Thymus (tissue), 11 donors: ENCODE measurements at regions not wholly inside any gene's neighbourhood (a gene's known extent, or its start where the extent isn't known, plus 50 kb on each side); places are given as distances from the start of the nearest gene placed in this dataset.
"Not testable (repeated sequence)": the region's sequence is repeated elsewhere in the genome, so short reads cannot be mapped to it uniquely, and the experiment has no call there.

Experiments used
- DNase-seq, 9 donors: peaks; one replicate each; pipeline ENCODE4 v3.0.0-alpha.2; 2013; ENCODE audit warnings: low spot score in 9 of 9, low read depth in 6 of 9, missing footprints in 1 of 9
- H3K27ac ChIP-seq, 2 donors: one replicate each; pipeline ENCODE4 v1.5.1; 2013; ENCODE audit warnings: control low read depth in 1 of 2, low read depth in 1 of 2, low read length in 1 of 2, mild to moderate bottlenecking in 1 of 2, moderate library complexity in 1 of 2
- H3K27me3 ChIP-seq, 2 donors: one replicate each; pipeline ENCODE4 v1.5.1; 2013; ENCODE audit warnings: low read length in 1 of 2; ENCODE audit not compliant: control insufficient read depth in 2 of 2, insufficient read depth in 1 of 2
- H3K36me3 ChIP-seq, 2 donors: one replicate each; pipeline ENCODE4 v1.5.1; 2013; ENCODE audit warnings: low read length in 1 of 2, mild to moderate bottlenecking in 1 of 2, moderate library complexity in 1 of 2; ENCODE audit not compliant: control insufficient read depth in 2 of 2, insufficient read depth in 2 of 2
- H3K4me1 ChIP-seq, 2 donors: one replicate each; pipeline ENCODE4 v1.5.1; 2013; ENCODE audit warnings: low read length in 2 of 2; ENCODE audit not compliant: control insufficient read depth in 2 of 2, insufficient read depth in 2 of 2
- H3K4me3 ChIP-seq, 2 donors: one replicate each; pipeline ENCODE4 v1.5.1; 2013; ENCODE audit warnings: low read length in 2 of 2, control low read depth in 1 of 2, mild to moderate bottlenecking in 1 of 2
- H3K9me3 ChIP-seq, 2 donors: one replicate each; pipeline ENCODE4 v1.5.1; 2013; ENCODE audit warnings: low read length in 1 of 2, mild to moderate bottlenecking in 1 of 2; ENCODE audit not compliant: control insufficient read depth in 2 of 2, insufficient read depth in 1 of 2
- WGBS: extraction: QIAGEN DNeasy Blood & Tissue Kit; methylation state at CpG from one replicate; pipeline ENCODE4 v1.1.7; 2013; 5-methylcytosine and 5-hydroxymethylcytosine counted together
- donor health status: healthy.

- 94% methylated on average over 4 of the region's 4 CpGs for WGBS
- H3K36me3 ChIP-seq: no peaks in the 10 kb centered on the region
These were observed 173.1 kb downstream of the FHIP1A start for GRCh38 chr4:151582098-151582497.

GRCh38 chr4:151583157-151583914, 174.4 kb downstream of the FHIP1A start:
- Histone ChIP-seq H3K27me3 (no peaks in the 10 kb centered on the region), H3K27ac (no peak overlapping the region), H3K9me3 (no peaks in the 10 kb centered on the region), H3K4me1 (no peaks in the 10 kb centered on the region), H3K36me3 (no peaks in the 10 kb centered on the region), H3K4me3 (no peak overlapping the region)
- 93% methylated on average over 4 of the region's 4 CpGs for WGBS
- DNase-seq: no peak

More at GRCh38 chr4:151582098-151582497, 173.1 kb downstream of the FHIP1A start:
- no peak for DNase-seq
- no peaks in the 10 kb centered on the region for H3K9me3 ChIP-seq
- H3K4me3 ChIP-seq: no peak overlapping the region
- H3K27me3 ChIP-seq: no peaks in the 10 kb centered on the region
- no peaks in the 10 kb centered on the region for H3K4me1 ChIP-seq
- no peak overlapping the region for H3K27ac ChIP-seq

DNA sequence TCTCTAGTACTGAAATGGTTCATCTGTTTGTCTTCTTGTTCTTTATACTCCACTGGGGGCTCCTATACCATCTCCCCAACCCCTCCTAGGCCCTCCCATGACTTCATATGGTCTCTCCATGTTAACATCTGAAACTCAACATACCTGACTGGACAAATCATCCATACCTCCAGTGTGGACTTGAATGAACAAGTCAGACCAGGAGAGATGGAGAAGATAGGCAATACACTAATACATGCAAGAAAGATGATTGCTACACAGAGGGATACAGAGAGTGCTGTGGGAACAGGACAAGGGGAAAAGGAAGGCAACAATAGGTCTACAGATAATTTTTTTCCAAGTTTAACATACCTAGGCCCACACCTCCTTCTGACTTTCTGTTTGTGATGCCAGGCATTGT, 175.1 kb downstream of the FHIP1A start:
- Histone ChIP-seq H3K9me3 (no peaks in the 10 kb centered on the region), H3K4me1 (no peaks in the 10 kb centered on the region), H3K27ac (no peak overlapping the region), H3K27me3 (no peaks in the 10 kb centered on the region), H3K4me3 (no peak overlapping the region), H3K36me3 (no peaks in the 10 kb centered on the region)
- no peak for DNase-seq

DNA sequence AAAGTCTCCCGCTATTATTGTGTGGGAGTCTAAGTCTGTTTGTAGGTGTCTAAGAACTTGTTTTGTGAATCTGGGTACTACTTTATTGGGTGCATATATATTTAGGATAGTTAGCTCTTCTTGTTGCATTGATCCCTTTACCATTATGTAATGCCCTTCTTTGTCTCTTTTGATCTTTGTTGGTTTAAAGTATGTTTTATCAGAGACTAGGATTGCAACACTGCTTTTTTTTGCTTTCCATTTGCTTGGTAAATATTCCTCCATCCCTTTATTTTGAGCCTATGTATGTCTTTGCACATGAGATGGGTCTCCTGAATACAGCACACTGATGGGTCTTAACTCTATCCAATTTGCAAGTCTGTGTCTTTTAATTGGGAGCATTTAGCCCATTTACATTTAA, 165.2 kb downstream of the GATB start:
- not testable (repeated sequence) for H3K4me3 ChIP-seq, H3K27me3 ChIP-seq, H3K36me3 ChIP-seq, H3K4me1 ChIP-seq, H3K9me3 ChIP-seq, DNase-seq, H3K27ac ChIP-seq
- WGBS: 98% methylated on average over 1 of the region's 1 CpG

DNA sequence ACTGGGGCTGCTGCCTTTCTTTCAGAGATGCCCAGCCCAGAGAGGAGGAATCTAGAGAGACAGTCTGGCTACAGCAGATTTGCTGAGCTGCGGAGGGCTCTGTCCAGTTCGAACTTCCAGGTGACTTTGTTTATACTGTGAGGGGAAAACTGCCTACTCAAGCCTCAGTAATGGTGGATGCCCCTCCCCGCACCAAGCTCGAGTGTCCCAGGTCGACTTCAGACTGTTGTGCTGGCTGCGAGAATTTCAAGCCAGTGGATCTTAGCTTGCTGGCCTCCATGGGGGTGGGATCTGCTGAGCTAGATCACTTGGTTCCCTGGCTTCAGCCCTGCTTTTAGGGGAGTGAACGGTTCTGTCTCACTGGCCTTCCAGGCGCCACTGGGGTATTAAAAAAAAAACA, 163.1 kb downstream of the GATB start:
- not testable (repeated sequence) for H3K4me1 ChIP-seq, H3K36me3 ChIP-seq, H3K4me3 ChIP-seq, H3K9me3 ChIP-seq, H3K27me3 ChIP-seq, DNase-seq, H3K27ac ChIP-seq
- 88% methylated on average over 8 of the region's 8 CpGs for whole genome bisulfite sequencing

DNA sequence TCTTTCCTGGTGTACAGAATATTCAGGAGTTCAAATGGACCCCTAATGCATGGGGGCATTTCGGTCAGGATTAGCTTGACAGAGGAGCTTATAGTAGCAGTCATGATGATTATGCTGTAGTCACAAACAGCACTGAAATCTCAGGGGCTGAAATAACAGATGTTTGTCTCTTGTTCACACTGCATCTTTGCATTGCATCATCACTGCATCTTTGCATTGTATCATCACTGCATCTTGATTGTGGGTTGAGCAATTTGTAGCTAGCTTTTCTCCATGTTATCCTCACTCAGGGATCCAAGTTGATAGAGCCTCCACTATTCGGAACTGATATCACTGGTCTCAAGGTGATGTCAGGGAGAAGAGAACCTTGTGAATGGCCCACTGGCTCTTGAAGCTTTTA, 160.9 kb downstream of the GATB start:
- 100% methylated on average over 2 of the region's 2 CpGs for WGBS

DNA sequence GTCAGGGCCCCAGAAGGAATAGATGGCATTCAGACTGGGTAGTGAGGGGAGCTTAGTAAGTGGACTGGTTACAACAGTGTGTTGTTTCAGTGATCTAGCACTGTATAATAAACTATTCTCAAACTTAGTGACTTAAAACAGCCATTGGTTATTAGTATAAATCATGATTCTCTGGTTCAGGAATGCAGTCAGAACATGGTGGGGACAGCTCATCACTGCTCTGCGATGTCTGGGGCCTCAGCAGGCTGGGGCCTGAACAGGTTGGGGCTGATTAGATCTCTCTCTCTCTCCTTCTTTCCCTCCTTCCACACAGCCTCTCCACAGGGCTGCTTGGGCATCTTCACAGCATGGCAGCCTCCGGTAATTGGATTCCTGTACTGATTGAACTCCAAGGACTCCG, 160.4 kb downstream of the GATB start:
- Histone ChIP-seq H3K36me3 (no peaks in the 10 kb centered on the region), H3K27me3 (no peaks in the 10 kb centered on the region), H3K9me3 (no peaks in the 10 kb centered on the region), H3K27ac (no peak overlapping the region), H3K4me3 (no peak overlapping the region), H3K4me1 (no peaks in the 10 kb centered on the region)
- DNase-seq: no peak
- 97% methylated on average over 3 of the region's 3 CpGs for WGBS

More for the DNA sequence above, 160.9 kb downstream of the GATB start:
- Histone ChIP-seq H3K4me3 (no peak overlapping the region), H3K27ac (no peak overlapping the region), H3K36me3 (no peaks in the 10 kb centered on the region), H3K9me3 (no peaks in the 10 kb centered on the region), H3K4me1 (no peaks in the 10 kb centered on the region), H3K27me3 (no peaks in the 10 kb centered on the region)
- DNase-seq: no peak

- Histone ChIP-seq H3K27me3 (peaks cover 0 to 4% of the 10 kb centered on the region in 2 donors), H3K4me1 (no peaks in the 10 kb centered on the region), H3K9me3 (no peaks in the 10 kb centered on the region), H3K4me3 (no peak overlapping the region), H3K36me3 (no peaks in the 10 kb centered on the region), H3K27ac (no peak overlapping the region)
- WGBS: 76% methylated on average over 2 of the region's 2 CpGs
- DNase-seq: no peak
These were observed 157.4 kb downstream of the GATB start for GRCh38 chr4:151603377-151603776.

- peak in 1 of 9 donors; percentile 28 for DNase-seq
- no peak overlapping the region for H3K27ac ChIP-seq
- peaks cover 0 to 4% of the 10 kb centered on the region in 2 donors for H3K27me3 ChIP-seq
- no peaks in the 10 kb centered on the region for H3K36me3 ChIP-seq
- no peaks in the 10 kb centered on the region for H3K4me1 ChIP-seq
- 89% methylated on average over 5 of the region's 5 CpGs for WGBS
- no peaks in the 10 kb centered on the region for H3K9me3 ChIP-seq
- H3K4me3 ChIP-seq: no peak overlapping the region
These were observed 156.6 kb downstream of the GATB start for GRCh38 chr4:151604238-151604637.
